LNCAP (cell line): ENCODE measurements at regions not wholly inside any gene's neighbourhood (a gene's known extent, or its start where the extent isn't known, plus 50 kb on each side); places are given as distances from the start of the nearest gene placed in this dataset.

Experiments used
- CTCF ChIP-seq: fragments of 450-650 bp; IDR thresholded peaks from 2 replicates; pipeline ENCODE4 v1.5.1; 2017; ENCODE audit warnings: mild to moderate bottlenecking

DNA sequence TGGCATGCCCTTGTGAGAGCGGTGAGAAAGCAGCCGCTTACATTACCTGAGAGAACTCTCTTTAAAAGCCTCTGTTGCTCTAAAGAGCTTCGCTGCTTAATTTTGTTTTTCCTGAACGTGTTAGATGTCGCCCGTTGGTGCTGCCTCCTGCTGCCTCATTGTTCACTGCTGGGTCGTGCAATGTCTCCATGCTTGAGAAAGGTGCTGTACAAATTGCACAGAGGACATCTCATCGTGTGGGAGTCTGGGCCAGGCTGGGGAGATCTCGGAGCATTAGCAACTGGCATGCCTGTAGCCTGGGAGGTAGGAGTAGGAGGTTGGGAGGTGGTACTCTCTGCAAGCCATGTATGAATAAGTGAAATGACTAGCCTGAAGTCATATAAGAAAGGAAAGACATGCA, 686.0 kb downstream of the NOVA1 start:
- TF ChIP-seq CTCF: no peak

GRCh38 chr14:25909045-25909747, 688.6 kb downstream of the NOVA1 start:
- no peak for TF ChIP-seq CTCF

- no peak for TF ChIP-seq CTCF
Observed at GRCh38 chr14:25908277-25909044, 689.4 kb downstream of the NOVA1 start.

DNA sequence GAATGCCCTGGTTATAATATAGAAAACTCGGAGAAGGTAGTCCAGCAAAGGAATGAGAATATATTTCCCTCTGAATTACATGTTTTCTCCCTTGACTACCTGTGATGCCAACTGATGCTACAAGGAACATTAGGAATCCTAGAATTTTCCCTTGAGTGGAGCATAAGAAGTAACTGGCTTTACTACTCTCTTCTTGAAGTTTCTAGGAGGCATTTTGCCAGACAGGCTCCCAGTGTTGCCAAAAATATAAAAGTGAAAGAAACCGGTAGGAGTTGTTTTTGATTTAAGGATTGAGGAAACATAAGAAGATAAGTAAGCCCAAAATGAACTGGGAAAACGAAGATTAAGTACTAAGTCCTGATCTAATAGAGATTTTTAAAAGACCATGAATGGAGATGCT, 693.4 kb downstream of the NOVA1 start:
- TF ChIP-seq CTCF: no peak

DNA sequence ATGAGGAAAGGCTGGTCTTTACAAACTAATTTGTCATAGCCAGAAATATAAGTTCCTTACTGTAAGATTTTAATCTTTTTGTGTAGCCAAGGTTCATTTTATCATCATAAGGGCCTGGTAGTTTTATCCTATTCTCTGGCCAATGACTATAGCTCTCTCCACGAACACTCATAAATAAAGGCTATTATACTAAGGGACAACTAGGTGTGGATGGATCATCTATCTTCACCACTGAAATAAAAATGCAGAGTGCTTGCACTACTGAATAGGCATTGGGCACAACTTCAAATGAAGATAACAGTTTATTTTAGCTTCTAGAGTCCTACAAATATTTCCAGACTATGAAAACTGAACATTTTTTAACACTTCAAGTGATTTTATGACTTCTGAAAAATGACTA, 698.6 kb downstream of the NOVA1 start:
- TF ChIP-seq CTCF: no peak

DNA sequence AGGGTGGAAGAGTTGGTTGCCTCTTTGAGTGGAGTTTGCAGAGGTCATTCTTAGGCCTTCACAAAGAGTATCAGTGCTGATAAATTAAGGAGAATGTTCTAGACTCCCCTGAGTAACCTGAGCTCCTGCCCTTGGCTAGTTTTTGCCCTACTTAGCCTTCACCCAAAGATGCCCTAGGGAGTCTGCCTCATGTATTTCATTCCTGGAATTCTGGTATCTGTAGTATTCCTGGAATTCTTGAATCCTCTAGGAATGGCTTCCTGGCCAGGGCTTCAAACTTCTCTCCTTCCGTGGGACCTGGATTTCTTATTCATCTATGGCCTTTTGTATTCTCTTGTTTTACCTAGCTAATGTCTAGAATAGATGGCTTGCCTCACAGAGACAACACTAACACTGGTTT, 701.1 kb downstream of the NOVA1 start:
- no peak for TF ChIP-seq CTCF

DNA sequence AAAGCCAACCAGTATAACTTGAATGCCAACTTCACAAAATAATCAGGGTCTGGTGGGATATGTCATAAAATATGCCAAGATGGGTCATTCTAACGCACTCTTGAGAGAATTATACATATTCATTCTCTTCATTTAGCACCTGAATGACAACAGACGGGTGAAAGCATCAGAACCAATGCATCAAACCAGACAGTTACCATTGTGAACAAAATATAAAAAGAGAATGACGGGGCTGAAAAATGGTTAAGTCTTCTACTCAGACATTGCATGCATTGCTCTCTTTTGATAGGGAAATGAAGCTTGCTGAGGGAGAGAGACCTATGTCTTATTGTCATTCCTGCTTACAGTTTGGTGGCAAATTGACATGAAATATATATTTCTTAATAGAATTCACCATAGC, 702.1 kb downstream of the NOVA1 start:
- TF ChIP-seq CTCF: no peak
